HG03196 (cell line): ENCODE measurements at regions not wholly inside any gene's neighbourhood (a gene's known extent, or its start where the extent isn't known, plus 50 kb on each side); places are given as distances from the start of the nearest gene placed in this dataset.

Source experiments
- ATAC-seq: cut with Tn5 transposase; IDR thresholded peaks from one replicate; pipeline ENCODE4 v1.9.1; 2021; ENCODE audit not compliant: unreplicated experiment

DNA sequence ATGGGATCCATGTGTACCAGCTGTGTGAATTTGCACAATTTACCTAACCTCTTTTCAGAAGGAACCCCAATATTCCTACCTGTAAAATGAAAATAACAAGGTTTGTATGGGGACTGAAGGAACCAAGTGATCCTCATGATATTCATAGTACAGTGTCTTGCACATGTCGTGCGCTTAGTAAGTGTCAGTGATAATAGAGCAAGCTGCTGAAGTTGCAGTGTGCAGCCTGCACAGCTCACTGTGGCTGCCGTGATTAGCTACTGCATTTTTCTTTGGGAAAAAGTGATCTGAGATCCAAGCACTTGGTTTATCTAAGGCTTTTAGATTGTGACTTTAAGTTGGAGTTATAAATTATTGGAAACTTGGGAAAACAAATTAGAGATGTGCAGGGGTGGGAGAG lies 135.9 kb upstream of the FRY start:
- ATAC-seq: no peak

DNA sequence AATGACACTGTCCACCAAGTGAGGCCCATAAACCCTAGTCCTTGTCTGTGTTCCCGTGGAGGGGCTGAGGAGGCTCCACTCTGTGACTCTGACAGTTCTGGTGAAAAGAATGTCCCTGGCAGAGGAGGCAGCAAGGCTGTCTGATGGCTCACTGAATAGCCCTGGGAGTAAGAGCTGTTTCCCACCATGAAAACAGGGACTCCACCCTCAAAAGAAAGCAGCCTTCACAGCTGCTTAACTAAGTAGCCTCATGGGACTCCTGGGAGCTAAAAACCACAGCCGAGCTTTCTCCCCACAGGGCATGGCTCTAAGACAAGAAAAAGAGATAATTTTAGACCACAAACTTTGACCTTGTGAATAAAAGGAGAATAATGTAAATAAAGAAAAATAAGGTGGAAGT lies 135.1 kb upstream of the FRY start:
- ATAC-seq: peak; percentile 66

DNA sequence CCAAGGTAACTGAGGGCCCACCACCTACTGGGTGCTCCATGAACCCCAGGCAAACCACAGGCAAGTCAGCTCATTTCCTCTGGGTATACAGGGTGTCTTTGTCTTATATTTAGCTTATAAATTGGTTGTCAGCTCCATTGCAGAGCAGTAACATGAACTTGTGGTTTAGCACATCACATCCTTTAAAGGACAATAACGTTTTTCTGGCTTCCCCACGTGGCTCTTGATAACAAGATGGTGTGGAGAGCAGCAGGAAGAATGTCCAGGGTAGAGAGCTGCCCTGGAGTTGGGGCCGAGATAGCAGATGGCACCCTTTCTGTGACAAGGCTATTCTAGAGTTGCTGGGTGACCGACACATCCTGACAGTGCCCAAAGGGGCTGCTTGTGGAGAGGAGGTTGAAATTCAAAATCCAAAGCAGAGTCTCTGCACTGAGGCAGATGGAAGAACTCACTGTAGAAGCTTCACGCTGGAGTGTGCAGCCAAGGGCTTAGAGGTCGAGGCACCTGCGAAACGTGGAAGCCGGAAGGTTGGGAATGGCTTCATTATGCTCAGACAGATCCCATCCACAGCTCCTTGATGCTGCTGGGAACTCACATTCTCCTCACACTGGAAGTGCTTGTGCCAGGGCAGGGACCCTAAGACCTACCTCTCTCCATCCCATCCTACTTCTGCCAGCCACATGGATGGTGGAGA lies 133.0 kb upstream of the FRY start:
- ATAC-seq: no peak

DNA sequence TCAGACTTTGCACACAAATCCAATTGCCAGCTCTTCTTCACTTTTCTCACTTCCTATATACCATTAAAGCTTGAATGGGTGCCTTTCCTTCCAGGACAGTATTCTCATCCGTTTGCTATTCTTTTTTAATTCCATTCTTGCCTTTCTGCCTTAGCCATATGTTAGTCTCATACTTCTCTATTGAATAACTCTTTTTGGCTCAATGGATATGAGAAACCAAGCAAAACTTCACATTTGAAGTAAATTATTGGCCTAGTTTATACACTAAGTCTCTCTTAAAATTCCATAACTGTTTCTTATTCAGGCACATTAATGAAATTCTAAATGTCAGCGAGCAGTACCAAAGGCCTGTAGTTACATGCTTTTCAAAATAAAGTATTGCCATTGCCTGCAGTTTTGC lies 129.6 kb upstream of the FRY start:
- ATAC-seq: no peak

DNA sequence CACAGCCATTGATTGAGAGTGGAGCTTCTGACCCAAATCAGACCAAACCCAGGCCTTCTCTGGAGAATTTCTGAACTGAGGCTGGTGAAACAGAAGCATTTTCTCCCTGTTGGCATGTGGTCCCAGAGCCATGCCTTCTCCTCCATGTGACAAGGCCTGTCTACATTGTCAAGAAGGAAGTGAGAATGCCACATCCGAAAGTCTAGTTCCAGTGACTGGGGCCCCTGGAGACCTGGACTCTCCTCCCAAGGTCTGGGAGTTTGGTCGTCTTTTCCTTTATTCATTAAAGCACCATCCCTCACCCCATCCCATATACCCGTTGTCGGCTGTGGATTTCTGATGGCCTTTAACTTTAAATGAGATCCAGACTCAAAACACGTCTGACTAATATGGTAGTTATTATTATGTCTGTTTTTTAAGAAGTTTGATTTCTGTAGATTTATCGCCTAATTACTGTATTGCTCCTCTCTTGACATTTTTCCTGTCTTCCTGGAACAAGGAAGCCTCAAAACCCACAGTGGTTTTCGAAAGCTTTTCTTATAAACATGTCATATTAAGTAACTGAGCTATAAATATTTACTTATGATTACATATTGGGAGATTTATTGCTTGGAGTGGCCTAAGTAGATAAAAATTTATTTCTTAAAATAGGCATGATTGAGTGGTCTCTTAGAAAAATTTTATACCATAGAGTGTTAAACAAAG lies 128.3 kb upstream of the FRY start:
- no peak for ATAC-seq

DNA sequence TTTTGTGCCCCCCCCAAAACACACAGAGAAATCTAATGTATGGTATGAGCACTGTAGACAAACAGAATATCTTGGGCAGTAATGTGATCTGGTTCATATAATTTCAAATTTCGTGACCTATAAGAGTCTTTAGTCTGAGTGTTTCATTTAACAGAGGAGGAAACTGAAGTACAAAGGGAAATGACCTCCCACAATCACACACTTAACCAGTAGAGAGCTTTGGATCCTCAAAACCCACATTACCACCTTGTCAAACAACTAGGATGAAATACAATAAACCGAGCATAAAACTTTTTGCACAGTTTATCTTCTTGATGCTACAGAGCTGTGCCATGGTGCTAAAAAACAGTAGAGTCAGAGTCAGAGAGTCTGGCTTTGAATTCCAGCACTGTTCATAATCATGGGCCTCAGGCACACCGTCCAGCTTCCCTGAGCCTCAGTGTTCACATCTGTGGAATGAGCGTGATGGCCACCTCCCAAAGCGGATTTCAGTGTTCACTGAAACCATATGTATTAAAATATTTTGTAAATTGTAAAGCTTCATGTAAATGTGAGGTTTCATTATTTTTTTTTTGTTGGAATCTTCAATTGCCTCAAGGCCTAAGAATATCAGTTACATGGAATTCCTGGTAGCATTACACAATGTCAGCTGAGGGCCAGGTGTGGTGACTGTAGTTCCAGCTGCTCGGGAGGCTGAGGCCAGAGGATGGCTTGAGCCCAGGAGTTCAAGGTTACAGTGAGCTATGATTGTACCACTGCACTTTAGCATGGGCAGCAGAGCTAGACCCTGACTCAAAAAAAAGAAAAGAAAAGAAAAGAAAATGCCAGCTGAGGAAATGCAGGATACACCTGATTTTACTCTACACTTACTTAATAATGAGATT lies 126.4 kb upstream of the FRY start:
- no peak for ATAC-seq

DNA sequence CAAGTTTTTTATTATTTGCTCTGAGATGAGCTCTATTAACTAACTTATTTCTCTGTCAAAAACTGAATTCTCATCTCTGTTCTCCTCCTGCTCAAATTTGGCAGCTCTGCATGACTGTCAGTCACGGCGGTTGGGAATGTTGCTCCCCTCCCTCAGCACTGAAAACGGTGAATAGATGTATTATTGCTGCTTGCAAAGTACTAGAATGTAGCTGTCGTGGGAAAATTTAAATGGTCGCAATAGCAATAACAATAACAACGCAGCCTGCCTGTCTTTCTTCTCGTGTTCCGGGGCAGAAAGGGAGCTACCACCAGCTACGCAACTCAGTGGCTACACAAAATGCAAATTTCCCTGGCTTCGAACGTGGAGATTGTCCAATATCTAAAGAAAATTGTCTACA lies 125.6 kb upstream of the FRY start:
- no peak for ATAC-seq

DNA sequence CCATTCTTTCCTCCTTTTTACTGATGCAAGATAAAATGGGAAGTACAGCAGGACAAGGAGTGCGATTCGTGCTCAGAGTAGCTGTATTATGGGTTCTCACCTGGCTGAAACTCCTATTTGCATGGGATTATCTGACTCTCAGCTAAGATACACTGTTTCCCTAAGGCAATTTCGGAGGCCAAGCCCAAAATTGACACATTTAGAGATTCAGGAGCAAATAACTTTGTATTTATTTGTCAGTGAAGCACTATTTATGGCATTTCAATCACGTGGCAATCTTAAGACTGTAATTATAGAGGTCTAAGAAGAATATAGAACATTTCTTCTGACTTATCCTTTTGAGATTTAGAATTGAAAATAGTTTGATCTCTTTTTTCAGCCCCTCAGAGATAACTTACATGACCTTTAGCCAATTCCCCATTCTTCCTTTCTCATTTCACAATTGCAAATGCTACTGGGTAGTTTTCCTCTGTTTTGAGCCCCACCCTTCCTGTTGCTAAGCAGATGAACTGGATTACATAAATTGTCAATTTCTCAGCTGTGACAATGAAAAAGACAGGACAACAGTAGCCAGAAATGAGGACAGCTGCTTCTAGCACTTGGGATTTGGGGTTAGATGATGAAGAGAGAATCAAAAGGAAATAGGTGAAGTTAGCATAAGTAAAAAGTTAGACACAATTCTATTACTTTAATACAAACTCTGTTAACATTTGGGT lies 122.7 kb upstream of the FRY start:
- ATAC-seq: no peak

DNA sequence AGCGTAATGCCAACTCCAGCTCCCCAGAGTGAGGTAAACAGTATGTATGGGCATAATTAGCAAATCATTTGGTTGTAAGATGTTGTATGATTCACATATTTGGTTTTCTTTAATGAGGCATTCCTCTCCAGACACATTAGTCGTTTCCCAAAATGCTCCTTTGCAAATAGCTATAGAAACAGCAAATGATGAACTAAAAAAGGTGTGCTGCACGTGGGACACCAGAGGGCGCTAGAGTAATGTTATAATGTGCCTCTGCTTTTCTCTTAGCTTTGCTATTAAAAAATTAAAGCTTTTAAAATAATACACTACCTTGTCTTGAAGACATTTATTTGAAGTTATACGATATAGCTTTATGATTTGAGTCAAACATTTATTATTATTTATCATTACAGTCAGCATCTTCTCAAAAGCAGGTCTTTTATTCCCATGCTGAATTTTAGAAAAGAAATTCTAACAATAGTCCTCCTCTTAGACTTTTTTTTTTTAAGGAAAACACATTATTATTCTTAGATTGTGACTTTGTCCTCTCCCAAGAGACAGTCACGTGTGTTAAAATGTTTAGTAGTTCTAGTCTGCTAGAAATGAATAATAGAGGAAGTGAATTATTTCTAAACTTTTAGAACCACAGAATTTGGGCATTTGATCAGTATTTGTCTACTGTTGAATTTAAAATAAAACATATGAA lies 121.6 kb upstream of the FRY start:
- no peak for ATAC-seq

DNA sequence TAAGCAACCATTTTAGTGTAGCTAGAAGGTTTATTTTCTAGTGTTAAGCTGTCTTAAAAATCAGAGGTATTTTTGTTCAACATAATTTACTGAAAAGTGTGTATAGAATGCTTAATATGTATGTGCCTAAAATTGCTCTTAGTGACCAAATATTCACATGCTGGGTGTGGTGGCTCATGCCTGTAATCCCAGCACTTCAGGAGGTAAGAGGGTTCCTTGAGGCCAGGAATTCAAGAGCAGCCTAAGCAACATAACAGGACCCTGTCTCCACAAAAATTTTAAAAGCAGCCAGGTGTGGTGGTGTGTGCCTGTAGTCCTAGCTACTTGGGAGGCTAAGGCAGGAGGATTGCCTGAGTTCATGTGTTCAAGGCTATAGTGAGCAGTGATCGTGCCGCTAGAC lies 120.9 kb upstream of the FRY start:
- ATAC-seq: no peak

DNA sequence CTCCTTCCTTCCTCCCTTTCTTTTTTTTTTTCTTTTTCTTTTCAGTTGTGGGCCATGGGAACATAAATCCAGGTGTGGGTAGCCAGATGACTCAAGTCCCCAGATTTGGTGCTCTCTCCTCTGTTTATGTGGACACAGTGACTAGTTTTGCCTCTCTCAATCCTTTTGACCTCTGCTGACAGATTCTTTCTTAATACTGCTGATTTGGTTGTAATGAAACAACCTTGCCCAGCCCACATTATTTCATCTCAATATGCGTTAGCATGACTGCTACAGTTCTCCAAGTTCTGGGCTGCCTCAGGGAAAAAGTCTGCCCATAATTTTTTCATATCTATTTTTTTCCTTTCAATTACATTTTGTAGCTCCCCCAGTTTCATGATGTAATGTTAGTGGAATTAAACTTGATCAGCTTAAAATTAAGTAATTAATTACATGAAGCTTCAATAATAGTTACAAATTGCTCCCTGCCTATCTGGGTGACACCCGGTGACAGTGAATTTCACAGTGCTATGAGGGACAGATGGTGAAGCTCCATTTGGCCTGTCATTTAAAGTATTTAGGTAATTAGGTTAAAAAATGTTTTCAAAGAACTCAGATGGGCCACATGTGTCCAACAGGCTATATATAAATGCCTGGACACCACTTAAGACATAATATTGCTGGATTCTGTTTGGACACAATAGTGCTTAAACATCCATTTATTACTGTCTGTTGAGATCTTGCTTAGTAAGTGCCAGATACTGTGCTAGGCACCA lies 118.8 kb upstream of the FRY start:
- no peak for ATAC-seq

DNA sequence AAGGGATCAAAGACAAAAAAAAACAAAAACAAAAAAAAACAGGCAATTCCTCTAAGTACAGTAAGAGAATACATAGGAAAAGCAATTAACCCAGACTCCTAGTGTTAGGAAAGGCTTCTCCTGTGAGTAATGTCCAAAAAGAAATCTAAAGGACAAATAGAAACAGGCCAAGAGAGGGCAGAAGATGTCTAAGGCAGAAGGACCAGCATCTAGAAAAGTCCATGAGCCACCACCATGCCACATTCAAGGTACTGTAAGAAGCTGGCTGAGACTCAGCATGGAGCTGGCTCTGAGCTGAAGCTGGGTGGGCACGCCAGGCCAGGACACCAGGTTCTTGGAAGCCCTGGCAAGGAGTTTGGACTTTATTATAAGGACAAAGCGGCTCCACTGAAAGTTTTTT lies 118.1 kb upstream of the FRY start:
- no peak for ATAC-seq

DNA sequence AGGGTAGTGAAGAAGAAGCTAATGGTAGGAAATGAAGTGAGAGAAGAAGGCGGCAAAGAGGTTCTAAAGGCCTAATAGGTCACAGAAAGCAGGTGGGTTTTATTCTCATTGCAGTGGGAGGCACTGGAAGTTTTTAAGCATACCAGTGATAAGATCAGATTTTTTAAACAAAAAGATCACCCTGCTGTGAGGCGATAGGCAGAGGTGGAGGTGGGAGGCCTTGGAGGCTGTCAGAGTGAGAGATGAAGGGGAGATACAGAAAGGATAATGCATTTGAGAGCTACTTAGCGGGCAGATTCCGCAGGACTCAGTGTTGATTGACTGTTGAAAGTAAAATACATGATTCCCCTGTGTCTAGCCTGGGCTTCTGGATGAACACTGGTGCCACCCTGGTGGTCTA lies 116.7 kb upstream of the FRY start:
- ATAC-seq: no peak

DNA sequence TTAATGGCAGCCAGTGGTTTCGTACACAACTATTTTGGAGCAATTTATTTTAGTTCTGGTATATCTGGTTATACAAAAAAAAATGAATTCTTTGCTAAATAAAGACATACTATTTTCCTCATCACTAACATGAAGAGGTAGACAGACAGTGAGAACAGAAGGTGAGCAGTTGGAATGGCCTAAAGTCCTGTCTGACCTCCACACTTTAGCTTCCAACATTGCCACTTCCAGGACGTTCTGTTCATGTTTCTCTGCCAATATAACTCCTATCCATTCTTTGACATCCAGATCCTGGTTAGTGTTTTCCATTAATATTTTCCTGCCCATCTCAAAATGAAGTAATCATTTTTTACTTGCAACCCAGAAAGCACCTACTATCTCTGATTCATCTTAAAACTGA lies 112.9 kb upstream of the FRY start:
- no peak for ATAC-seq

DNA sequence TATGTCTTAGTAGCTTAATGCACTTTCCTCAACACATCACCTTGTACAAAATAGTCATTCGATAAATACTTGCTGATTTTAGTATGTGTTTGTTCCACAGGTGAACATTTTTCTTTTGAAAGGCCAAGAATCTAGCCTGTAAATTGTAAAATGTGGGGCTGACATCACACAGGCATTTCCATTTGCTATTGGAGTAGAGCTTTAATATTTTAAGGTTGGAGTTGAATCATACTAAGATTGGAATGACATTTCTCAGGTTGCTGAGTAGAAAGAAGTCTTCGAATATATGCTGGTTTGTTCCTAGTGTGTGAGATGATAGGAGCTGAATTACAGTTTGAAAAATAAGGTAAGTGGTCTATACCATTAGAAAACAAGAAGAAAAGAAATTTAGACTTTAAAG lies 112.3 kb upstream of the FRY start:
- ATAC-seq: no peak

DNA sequence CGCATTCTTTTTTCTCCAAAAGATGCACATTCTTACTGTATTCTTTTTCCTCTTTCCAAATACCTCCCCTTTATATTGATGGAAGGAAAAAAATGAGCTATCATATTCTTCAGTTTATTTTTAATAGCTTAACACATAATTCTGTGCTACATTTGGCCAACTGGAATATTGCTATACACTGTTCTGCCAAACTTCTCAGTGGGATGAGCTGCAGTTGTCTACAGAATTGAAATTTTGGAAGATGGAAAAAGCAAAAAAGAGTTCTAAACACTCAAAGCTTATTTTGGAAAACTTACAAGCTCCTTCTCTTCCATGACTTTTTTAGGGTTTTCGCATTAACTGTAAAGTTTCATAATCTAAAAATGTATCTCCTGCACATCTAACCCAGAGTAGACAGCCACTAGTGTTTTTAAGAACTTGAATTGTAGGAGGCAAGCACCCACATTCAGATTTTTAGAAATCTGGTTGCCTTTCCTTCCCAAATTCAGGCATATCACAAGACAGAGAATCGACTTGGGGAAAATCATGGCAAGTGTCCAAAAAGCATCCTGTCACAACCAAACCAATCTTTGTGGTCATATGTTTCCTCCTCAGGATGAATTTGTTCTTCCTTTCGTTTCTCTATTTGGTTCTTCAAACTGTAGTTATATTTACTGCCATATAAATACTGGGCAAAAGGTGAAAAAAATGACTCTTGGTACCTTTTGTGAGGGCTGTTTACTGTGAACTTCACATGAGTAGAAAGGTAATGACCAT lies 111.4 kb upstream of the FRY start:
- no peak for ATAC-seq

DNA sequence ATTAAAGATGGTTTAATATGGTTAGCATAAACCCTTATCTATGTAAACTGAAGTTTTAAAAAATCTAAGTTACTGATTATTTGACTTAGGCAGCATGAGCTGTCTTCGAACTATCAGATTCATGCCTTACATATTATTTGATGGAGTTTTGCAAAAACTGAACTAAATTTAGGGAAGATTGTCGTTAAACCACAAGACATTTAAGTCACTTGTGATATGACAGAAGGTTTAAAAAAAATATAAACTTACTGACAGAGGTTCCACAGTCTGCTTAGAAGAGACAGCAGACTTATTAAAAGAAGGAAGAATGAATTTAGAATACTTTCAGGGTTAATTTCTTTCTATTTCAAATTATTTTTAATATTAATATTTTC lies 110.9 kb upstream of the FRY start:
- ATAC-seq: no peak

DNA sequence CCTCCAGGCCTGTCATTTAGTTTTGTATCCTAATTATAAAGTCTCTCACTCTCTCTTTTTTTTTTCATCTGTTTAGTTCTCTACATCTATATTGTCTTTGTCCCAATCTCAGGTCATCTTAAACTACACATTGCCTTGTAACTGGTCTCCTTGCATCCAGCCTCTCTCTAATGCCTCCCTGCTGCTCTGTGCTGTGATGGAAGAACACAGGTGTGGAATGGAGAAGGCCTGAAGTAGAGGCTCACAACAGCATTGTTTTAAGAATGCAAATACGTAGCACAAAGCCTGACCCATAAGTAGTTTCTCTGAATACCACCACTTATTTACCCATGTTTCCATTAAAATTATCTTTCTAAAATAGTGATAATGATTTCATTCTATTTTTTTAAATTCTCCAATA lies 108.8 kb upstream of the FRY start:
- ATAC-seq: no peak

DNA sequence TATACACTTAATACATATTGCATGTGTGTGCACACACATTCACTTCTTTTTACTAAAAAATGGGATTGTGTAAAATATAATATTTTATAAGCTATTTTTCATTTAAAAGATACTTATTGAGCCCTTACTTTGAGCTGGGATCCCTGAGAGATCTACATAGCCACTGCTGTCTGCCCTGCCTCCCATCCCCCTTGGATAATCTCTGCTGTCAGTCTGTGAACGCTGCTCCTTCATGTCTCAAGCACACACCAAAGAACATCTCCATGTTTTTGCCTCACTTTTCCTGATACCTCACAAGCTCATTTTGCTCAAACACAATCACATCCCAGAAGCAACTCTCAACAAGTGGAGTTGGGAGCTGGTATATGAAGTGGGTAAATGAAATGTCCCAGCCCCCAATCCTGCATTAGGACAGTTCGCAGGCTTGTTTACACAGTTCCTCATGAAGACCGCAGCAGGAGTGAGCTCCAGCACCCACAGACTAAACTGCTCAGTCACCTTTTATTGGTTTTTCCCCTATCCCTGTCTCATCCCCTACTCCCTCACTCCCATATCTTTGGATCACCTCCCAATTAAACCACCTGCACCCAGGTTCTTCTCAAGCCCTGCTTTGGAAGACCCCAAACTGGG lies 108.3 kb upstream of the FRY start:
- ATAC-seq: no peak
